ENCODE measurements at regions not wholly inside any gene's neighbourhood (a gene's known extent, or its start where the extent isn't known, plus 50 kb on each side); places are given as distances from the start of the nearest gene placed in this dataset.

- TF ChIP-seq, protein P1, sequence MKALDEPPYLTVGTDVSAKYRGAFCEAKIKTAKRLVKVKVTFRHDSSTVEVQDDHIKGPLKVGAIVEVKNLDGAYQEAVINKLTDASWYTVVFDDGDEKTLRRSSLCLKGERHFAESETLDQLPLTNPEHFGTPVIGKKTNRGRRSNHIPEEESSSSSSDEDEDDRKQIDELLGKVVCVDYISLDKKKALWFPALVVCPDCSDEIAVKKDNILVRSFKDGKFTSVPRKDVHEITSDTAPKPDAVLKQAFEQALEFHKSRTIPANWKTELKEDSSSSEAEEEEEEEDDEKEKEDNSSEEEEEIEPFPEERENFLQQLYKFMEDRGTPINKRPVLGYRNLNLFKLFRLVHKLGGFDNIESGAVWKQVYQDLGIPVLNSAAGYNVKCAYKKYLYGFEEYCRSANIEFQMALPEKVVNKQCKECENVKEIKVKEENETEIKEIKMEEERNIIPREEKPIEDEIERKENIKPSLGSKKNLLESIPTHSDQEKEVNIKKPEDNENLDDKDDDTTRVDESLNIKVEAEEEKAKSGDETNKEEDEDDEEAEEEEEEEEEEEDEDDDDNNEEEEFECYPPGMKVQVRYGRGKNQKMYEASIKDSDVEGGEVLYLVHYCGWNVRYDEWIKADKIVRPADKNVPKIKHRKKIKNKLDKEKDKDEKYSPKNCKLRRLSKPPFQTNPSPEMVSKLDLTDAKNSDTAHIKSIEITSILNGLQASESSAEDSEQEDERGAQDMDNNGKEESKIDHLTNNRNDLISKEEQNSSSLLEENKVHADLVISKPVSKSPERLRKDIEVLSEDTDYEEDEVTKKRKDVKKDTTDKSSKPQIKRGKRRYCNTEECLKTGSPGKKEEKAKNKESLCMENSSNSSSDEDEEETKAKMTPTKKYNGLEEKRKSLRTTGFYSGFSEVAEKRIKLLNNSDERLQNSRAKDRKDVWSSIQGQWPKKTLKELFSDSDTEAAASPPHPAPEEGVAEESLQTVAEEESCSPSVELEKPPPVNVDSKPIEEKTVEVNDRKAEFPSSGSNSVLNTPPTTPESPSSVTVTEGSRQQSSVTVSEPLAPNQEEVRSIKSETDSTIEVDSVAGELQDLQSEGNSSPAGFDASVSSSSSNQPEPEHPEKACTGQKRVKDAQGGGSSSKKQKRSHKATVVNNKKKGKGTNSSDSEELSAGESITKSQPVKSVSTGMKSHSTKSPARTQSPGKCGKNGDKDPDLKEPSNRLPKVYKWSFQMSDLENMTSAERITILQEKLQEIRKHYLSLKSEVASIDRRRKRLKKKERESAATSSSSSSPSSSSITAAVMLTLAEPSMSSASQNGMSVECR (CRISPR knock-in tag; IDR thresholded peaks at IDR 0.05; ENCODE audit: borderline replicate concordance): no peak
- no peak for TF ChIP-seq TEAD4 (CRISPR knock-in tag; IDR thresholded peaks at IDR 0.05)
Measured at GRCh38 chr9:119838210-119838609, 469.0 kb upstream of the BRINP1 start (continued).

DNA sequence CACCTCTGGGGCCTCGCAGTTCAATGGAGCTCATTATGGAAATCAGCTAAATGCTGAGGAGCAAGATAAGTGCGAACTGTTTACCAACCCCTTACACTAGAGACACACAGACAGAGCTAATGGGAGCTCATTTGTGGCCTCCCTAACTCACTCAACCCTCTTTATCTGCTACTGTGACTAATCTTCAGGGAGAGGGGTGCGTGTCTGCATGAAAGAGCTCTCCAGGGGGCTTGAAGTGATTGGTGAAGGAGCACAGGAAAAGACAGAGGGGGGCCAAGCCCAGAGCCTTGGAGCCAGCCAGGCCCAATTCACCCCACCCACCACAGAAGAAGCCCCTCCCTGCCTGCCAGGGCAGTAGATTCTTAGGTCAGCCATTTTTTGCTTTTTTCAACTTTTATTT, 466.8 kb upstream of the BRINP1 start:
- Mint-ChIP-seq H3K27me3 (ENCODE audit: low read depth) (no peaks in the 10 kb centered on the region; the same call in 1 of the 2 replicates), H3K4me3 (no peak overlapping the region), H3K9me3 (peaks cover 5% of the 10 kb centered on the region), H3K36me3 (0 out of 2 replicates have a peak, but pooled peaks cover 2% of the 10 kb centered on the region), H3K4me1 (peaks cover 20% of the 10 kb centered on the region), H3K27ac (no peak overlapping the region)
- DNase-seq (ENCODE audit: low spot score) (no peak), ATAC-seq (peak; percentile 48)
- ChIA-PET CTCF (interaction anchor here (0.8 kb wide), 1 partner anchor 280 kb away, joined by 3 read pairs; no protein-coding TSS in a partner anchor), POLR2A (no interaction called here)
- TF ChIP-seq ZNF423 (CRISPR knock-in tag; IDR thresholded peaks at IDR 0.05) (0 out of 2 replicates have a peak, but pooled peaks have one; percentile 53), ATF1 (CRISPR knock-in tag; IDR thresholded peaks at IDR 0.05) (no peak), MYBL2 (CRISPR knock-in tag; IDR thresholded peaks at IDR 0.05) (no peak), USF2 (CRISPR knock-in tag; IDR thresholded peaks at IDR 0.05) (no peak), TEAD1 (CRISPR knock-in tag; IDR thresholded peaks at IDR 0.05) (no peak), ZNF416 (CRISPR knock-in tag; IDR thresholded peaks at IDR 0.05) (no peak), MXD4 (CRISPR knock-in tag; IDR thresholded peaks at IDR 0.05; ENCODE audit: borderline replicate concordance) (no peak)
- TF ChIP-seq, protein P2, sequence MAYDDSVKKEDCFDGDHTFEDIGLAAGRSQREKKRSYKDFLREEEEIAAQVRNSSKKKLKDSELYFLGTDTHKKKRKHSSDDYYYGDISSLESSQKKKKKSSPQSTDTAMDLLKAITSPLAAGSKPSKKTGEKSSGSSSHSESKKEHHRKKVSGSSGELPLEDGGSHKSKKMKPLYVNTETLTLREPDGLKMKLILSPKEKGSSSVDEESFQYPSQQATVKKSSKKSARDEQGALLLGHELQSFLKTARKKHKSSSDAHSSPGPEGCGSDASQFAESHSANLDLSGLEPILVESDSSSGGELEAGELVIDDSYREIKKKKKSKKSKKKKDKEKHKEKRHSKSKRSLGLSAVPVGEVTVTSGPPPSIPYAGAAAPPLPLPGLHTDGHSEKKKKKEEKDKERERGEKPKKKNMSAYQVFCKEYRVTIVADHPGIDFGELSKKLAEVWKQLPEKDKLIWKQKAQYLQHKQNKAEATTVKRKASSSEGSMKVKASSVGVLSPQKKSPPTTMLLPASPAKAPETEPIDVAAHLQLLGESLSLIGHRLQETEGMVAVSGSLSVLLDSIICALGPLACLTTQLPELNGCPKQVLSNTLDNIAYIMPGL (CRISPR knock-in tag; IDR thresholded peaks at IDR 0.05): no peak

GRCh38 chr9:119834064-119834620, 464.9 kb upstream of the BRINP1 start:
- no peak overlapping the region for H3K27ac Mint-ChIP-seq
- CTCF ChIA-PET: no interaction called here
- peaks cover 10% of the 10 kb centered on the region for H3K4me1 Mint-ChIP-seq
- no peak overlapping the region for H3K4me3 Mint-ChIP-seq
- H3K36me3 Mint-ChIP-seq: 0 out of 2 replicates have a peak, but pooled peaks cover 2% of the 10 kb centered on the region
- DNase-seq (ENCODE audit: low spot score) (no peak), ATAC-seq (no peak)
- POLR2A ChIA-PET: no interaction called here
- H3K27me3 Mint-ChIP-seq (ENCODE audit: low read depth): no peaks in the 10 kb centered on the region; the same call in 1 of the 2 replicates
- H3K9me3 Mint-ChIP-seq: peaks cover 5% of the 10 kb centered on the region
- TF ChIP-seq SMAD3 (CRISPR knock-in tag; IDR thresholded peaks at IDR 0.05; ENCODE audit: borderline replicate concordance) (no peak), ZBTB43 (CRISPR knock-in tag; IDR thresholded peaks at IDR 0.05) (no peak), NR3C1 (CRISPR knock-in tag; conservative IDR thresholded peaks at IDR 0.05; ENCODE audit: low read depth) (no peak), ZNF317 (CRISPR knock-in tag; IDR thresholded peaks at IDR 0.05; ENCODE audit: borderline replicate concordance, low read depth) (no peak), PRDM15 (CRISPR knock-in tag; IDR thresholded peaks at IDR 0.05) (no peak), TP53 (CRISPR knock-in tag; IDR thresholded peaks at IDR 0.05) (no peak), USF1 (CRISPR knock-in tag; IDR thresholded peaks at IDR 0.05) (no peak)
- TF ChIP-seq, protein P3, sequence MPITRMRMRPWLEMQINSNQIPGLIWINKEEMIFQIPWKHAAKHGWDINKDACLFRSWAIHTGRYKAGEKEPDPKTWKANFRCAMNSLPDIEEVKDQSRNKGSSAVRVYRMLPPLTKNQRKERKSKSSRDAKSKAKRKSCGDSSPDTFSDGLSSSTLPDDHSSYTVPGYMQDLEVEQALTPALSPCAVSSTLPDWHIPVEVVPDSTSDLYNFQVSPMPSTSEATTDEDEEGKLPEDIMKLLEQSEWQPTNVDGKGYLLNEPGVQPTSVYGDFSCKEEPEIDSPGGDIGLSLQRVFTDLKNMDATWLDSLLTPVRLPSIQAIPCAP (CRISPR knock-in tag; IDR thresholded peaks at IDR 0.05): no peak
- TF ChIP-seq, protein P4, sequence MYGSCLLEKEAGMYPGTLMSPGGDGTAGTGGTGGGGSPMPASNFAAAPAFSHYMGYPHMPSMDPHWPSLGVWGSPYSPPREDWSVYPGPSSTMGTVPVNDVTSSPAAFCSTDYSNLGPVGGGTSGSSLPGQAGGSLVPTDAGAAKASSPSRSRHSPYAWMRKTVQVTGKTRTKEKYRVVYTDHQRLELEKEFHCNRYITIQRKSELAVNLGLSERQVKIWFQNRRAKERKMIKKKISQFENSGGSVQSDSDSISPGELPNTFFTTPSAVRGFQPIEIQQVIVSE (CRISPR knock-in tag; IDR thresholded peaks at IDR 0.05; ENCODE audit: borderline replicate concordance): no peak
